GM19023 (cell line): ENCODE measurements at regions not wholly inside any gene's neighbourhood (a gene's known extent, or its start where the extent isn't known, plus 50 kb on each side); places are given as distances from the start of the nearest gene placed in this dataset.

Experiments used
- ATAC-seq: cut with Tn5 transposase; IDR thresholded peaks from one replicate; pipeline ENCODE4 v1.9.1; 2021; ENCODE audit warnings: mild to moderate bottlenecking, moderate library complexity; ENCODE audit not compliant: unreplicated experiment

GRCh38 chr6:1257778-1258177 lies 54.1 kb upstream of the FOXQ1 start:
- ATAC-seq: no peak

- no peak for ATAC-seq
Measured at GRCh38 chr6:1256435-1257008, 55.4 kb upstream of the FOXQ1 start.

- no peak for ATAC-seq
Measured at GRCh38 chr6:1255636-1256365, 56.1 kb upstream of the FOXQ1 start.

GRCh38 chr6:1254326-1254725 lies 57.6 kb upstream of the FOXQ1 start:
- ATAC-seq: no peak

GRCh38 chr6:1253816-1254215 lies 58.1 kb upstream of the FOXQ1 start:
- ATAC-seq: no peak

GRCh38 chr6:1251198-1252155 lies 60.4 kb upstream of the FOXQ1 start:
- ATAC-seq: no peak

GRCh38 chr6:1250489-1251197 lies 61.3 kb upstream of the FOXQ1 start:
- no peak for ATAC-seq

GRCh38 chr6:1247894-1248293 lies 64.0 kb upstream of the FOXQ1 start:
- ATAC-seq: no peak

- ATAC-seq: no peak
Measured at GRCh38 chr6:1247056-1247455, 64.8 kb upstream of the FOXQ1 start.

GRCh38 chr6:1244941-1245340 lies 67.0 kb upstream of the FOXQ1 start:
- ATAC-seq: no peak

- no peak for ATAC-seq
Measured at GRCh38 chr6:1244278-1244677, 67.6 kb upstream of the FOXQ1 start.

- ATAC-seq: no peak
Measured at GRCh38 chr6:1242446-1242845, 69.5 kb upstream of the FOXQ1 start.

GRCh38 chr6:1242021-1242420 lies 69.9 kb upstream of the FOXQ1 start:
- ATAC-seq: no peak

- no peak for ATAC-seq
Measured at GRCh38 chr6:1240766-1241318, 71.1 kb upstream of the FOXQ1 start.

- ATAC-seq: no peak
Measured at GRCh38 chr6:1239805-1240204, 72.1 kb upstream of the FOXQ1 start.

- no peak for ATAC-seq
Measured at GRCh38 chr6:1238040-1238439, 73.9 kb upstream of the FOXQ1 start.

GRCh38 chr6:1237636-1238035 lies 74.3 kb upstream of the FOXQ1 start:
- no peak for ATAC-seq

- no peak for ATAC-seq
Measured at GRCh38 chr6:1235825-1236224, 76.1 kb upstream of the FOXQ1 start.

- no peak for ATAC-seq
Measured at GRCh38 chr6:1233924-1234323, 78.0 kb upstream of the FOXQ1 start.

- no peak for ATAC-seq
Measured at GRCh38 chr6:1232578-1232977, 79.3 kb upstream of the FOXQ1 start.

GRCh38 chr6:1231941-1232340 lies 80.0 kb upstream of the FOXQ1 start:
- ATAC-seq: no peak
